ENCODE measurements at regions not wholly inside any gene's neighbourhood (a gene's known extent, or its start where the extent isn't known, plus 50 kb on each side); places are given as distances from the start of the nearest gene placed in this dataset.

DNA sequence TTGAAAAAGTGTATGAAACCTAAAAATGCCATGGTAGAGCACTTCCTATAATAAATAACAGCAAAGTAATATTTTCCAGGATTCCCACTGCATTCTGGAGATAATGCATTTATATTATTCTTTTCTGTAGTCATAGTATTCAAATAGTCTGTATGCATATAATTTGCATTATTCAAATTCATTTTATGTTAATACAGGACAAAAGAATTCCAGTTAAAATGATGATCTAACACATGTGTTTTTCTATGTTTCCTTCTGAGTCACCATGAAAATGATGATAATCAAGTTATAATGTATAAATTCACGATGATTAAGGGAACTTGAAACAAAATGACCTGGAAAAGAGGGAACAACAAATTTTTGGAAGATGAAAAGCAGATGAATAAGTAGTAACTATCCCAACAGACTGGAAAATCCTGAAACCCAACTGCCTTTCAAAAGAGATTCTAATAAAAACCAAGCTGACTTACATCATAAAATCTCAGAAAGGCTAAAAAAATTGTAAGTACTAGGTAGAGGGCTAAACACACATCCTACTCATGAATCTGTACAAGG, 358.6 kb upstream of the PAPPA start:
- no peak for ATAC-seq
- CTCF ChIA-PET, result no interaction called here
- no peak for DNase-seq (ENCODE audit: low read depth, low spot score)
- H3K4me1 ChIP-seq (ENCODE audit: control insufficient read depth, insufficient read depth, low read length), result no peaks in the 10 kb centered on the region
- no TSS peak for BruUV-seq (replicated peaks)
- POLR2A ChIA-PET, result no interaction called here
- no peaks in the 10 kb centered on the region for H3K27me3 ChIP-seq (ENCODE audit: control insufficient read depth, insufficient read depth, low read length)
- TF ChIP-seq TCF7L2 (IDR thresholded peaks at IDR 0.05; ENCODE audit: low read depth, low read length), result no peak
- TF ChIP-seq CTCF (IDR thresholded peaks at IDR 0.05), result no peak
- TF ChIP-seq SIN3A (IDR thresholded peaks at IDR 0.05; ENCODE audit: borderline replicate concordance, insufficient read depth, low read depth, low read length), result no peak
- TF ChIP-seq POLR2AphosphoS5 (IDR thresholded peaks at IDR 0.05; ENCODE audit: low read depth, low read length), result no peak
- TF ChIP-seq, protein P1, sequence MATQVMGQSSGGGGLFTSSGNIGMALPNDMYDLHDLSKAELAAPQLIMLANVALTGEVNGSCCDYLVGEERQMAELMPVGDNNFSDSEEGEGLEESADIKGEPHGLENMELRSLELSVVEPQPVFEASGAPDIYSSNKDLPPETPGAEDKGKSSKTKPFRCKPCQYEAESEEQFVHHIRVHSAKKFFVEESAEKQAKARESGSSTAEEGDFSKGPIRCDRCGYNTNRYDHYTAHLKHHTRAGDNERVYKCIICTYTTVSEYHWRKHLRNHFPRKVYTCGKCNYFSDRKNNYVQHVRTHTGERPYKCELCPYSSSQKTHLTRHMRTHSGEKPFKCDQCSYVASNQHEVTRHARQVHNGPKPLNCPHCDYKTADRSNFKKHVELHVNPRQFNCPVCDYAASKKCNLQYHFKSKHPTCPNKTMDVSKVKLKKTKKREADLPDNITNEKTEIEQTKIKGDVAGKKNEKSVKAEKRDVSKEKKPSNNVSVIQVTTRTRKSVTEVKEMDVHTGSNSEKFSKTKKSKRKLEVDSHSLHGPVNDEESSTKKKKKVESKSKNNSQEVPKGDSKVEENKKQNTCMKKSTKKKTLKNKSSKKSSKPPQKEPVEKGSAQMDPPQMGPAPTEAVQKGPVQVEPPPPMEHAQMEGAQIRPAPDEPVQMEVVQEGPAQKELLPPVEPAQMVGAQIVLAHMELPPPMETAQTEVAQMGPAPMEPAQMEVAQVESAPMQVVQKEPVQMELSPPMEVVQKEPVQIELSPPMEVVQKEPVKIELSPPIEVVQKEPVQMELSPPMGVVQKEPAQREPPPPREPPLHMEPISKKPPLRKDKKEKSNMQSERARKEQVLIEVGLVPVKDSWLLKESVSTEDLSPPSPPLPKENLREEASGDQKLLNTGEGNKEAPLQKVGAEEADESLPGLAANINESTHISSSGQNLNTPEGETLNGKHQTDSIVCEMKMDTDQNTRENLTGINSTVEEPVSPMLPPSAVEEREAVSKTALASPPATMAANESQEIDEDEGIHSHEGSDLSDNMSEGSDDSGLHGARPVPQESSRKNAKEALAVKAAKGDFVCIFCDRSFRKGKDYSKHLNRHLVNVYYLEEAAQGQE (IDR thresholded peaks at IDR 0.05; ENCODE audit: insufficient read depth in 1 of 2, low read depth in 2 of 2, low read length in 1 of 2), result no peak
- no peaks in the 10 kb centered on the region for H3K36me3 ChIP-seq (ENCODE audit: control insufficient read depth, insufficient read depth, low read length)
- in situ Hi-C loops (cut with HindIII; ENCODE audit: low pct_unique_long_range_greater_than_20kb, low sequenced_read_pairs) (no loop called here), intact Hi-C loops (cut with micrococcal nuclease; ENCODE audit: unreplicated experiment) (no loop called here)
- no peak overlapping the region for H3K27ac ChIP-seq (ENCODE audit: low read length)
- H3K9me3 ChIP-seq (ENCODE audit: control insufficient read depth, insufficient read depth, low read depth, low read length), result no peaks in the 10 kb centered on the region
- no peak overlapping the region for H3K4me3 ChIP-seq (ENCODE audit: low read depth in 2 of 2, low read length in 2 of 2)

- in situ Hi-C loops (cut with HindIII; ENCODE audit: low pct_unique_long_range_greater_than_20kb, low sequenced_read_pairs) (no loop called here), intact Hi-C loops (cut with micrococcal nuclease; ENCODE audit: unreplicated experiment) (no loop called here)
- Histone ChIP-seq H3K27ac (ENCODE audit: low read length) (no peak overlapping the region), H3K27me3 (ENCODE audit: control insufficient read depth, insufficient read depth, low read length) (no peaks in the 10 kb centered on the region), H3K4me1 (ENCODE audit: control insufficient read depth, insufficient read depth, low read length) (no peaks in the 10 kb centered on the region), H3K36me3 (ENCODE audit: control insufficient read depth, insufficient read depth, low read length) (no peaks in the 10 kb centered on the region), H3K4me3 (ENCODE audit: low read depth in 2 of 2, low read length in 2 of 2) (no peak overlapping the region), H3K9me3 (ENCODE audit: control insufficient read depth, insufficient read depth, low read depth, low read length) (no peaks in the 10 kb centered on the region)
- DNase-seq (ENCODE audit: low read depth, low spot score) (no peak), ATAC-seq (no peak)
- TF ChIP-seq POLR2AphosphoS5 (IDR thresholded peaks at IDR 0.05; ENCODE audit: low read depth, low read length), result no peak
- no peak for TF ChIP-seq CTCF (IDR thresholded peaks at IDR 0.05)
- TF ChIP-seq TCF7L2 (IDR thresholded peaks at IDR 0.05; ENCODE audit: low read depth, low read length), result no peak
- no peak for TF ChIP-seq SIN3A (IDR thresholded peaks at IDR 0.05; ENCODE audit: borderline replicate concordance, insufficient read depth, low read depth, low read length)
- TF ChIP-seq, protein P1 (IDR thresholded peaks at IDR 0.05; ENCODE audit: insufficient read depth in 1 of 2, low read depth in 2 of 2, low read length in 1 of 2), result no peak
- CTCF ChIA-PET, result no interaction called here
- POLR2A ChIA-PET, result no interaction called here
- BruUV-seq (replicated peaks), result no TSS peak
Measured at GRCh38 chr9:115799734-115800133, 353.9 kb upstream of the PAPPA start.
